ENCODE measurements at regions not wholly inside any gene's neighbourhood (a gene's known extent, or its start where the extent isn't known, plus 50 kb on each side); places are given as distances from the start of the nearest gene placed in this dataset.
"Not testable (repeated sequence)": the region's sequence is repeated elsewhere in the genome, so short reads cannot be mapped to it uniquely, and the experiment has no call there.

- no peak for DNase-seq (ENCODE audit: low read depth)
- TF ChIP-seq CTCF (conservative IDR thresholded peaks at IDR 0.05; ENCODE audit: low read depth, low read length): no peak
- H3K4me3 ChIP-seq (ENCODE audit: low read length): no peak overlapping the region
Observed at GRCh38 chr17:5929721-5930120, 140.5 kb upstream of the WSCD1 start.

GRCh38 chr17:5930555-5930954 is 139.6 kb upstream of the WSCD1 start:
- not testable (repeated sequence) for DNase-seq (ENCODE audit: low read depth); H3K4me3 ChIP-seq (ENCODE audit: low read length)

GRCh38 chr17:5931616-5932015 is 138.6 kb upstream of the WSCD1 start:
- no peak for TF ChIP-seq CTCF (conservative IDR thresholded peaks at IDR 0.05; ENCODE audit: low read depth, low read length)
- no peak overlapping the region for H3K4me3 ChIP-seq (ENCODE audit: low read length)
- no peak for DNase-seq (ENCODE audit: low read depth)

- no peak for TF ChIP-seq CTCF (conservative IDR thresholded peaks at IDR 0.05; ENCODE audit: low read depth, low read length)
- H3K4me3 ChIP-seq (ENCODE audit: low read length): no peak overlapping the region
Observed at GRCh38 chr17:5933430-5933829, 136.7 kb upstream of the WSCD1 start.

GRCh38 chr17:5941258-5941657 is 128.9 kb upstream of the WSCD1 start:
- TF ChIP-seq CTCF (conservative IDR thresholded peaks at IDR 0.05; ENCODE audit: low read depth, low read length): no peak
- no peak overlapping the region for H3K4me3 ChIP-seq (ENCODE audit: low read length)
- DNase-seq (ENCODE audit: low read depth): no peak

More at GRCh38 chr17:5933430-5933829, 136.7 kb upstream of the WSCD1 start:
- no peak for DNase-seq (ENCODE audit: low read depth)

GRCh38 chr17:5942687-5943086 is 127.5 kb upstream of the WSCD1 start:
- no peak for DNase-seq (ENCODE audit: low read depth)
- no peak overlapping the region for H3K4me3 ChIP-seq (ENCODE audit: low read length)
- TF ChIP-seq CTCF (conservative IDR thresholded peaks at IDR 0.05; ENCODE audit: low read depth, low read length): no peak

- no peak for TF ChIP-seq CTCF (conservative IDR thresholded peaks at IDR 0.05; ENCODE audit: low read depth, low read length)
- DNase-seq (ENCODE audit: low read depth): no peak
- no peak overlapping the region for H3K4me3 ChIP-seq (ENCODE audit: low read length)
Observed at GRCh38 chr17:5943232-5943631, 126.9 kb upstream of the WSCD1 start.

GRCh38 chr17:5943982-5944381 is 126.2 kb upstream of the WSCD1 start:
- no peak for TF ChIP-seq CTCF (conservative IDR thresholded peaks at IDR 0.05; ENCODE audit: low read depth, low read length)
- DNase-seq (ENCODE audit: low read depth): no peak
- H3K4me3 ChIP-seq (ENCODE audit: low read length): no peak overlapping the region

Measured in retinal pigment epithelial cell (primary cell).